H1 (cell line): ENCODE measurements at regions not wholly inside any gene's neighbourhood (a gene's known extent, or its start where the extent isn't known, plus 50 kb on each side); places are given as distances from the start of the nearest gene placed in this dataset.

Experiments
- CEBPB ChIP-seq: IDR thresholded peaks from 2 replicates; pipeline ENCODE4 v1.6.1; 2012; ENCODE audit warnings: low read depth, low read length
- CREB1 ChIP-seq: IDR thresholded peaks from 2 replicates; pipeline ENCODE4 v1.6.1; 2012; ENCODE audit warnings: inconsistent platforms
- CTCF ChIP-seq, 3 experiments: IDR thresholded peaks; 1 replicate in 2 of 3; 2 replicates in 1 of 3; pipeline versions ENCODE4 v1.5.1 to v1.6.1; 2011; ENCODE audit warnings: low read length in 3 of 3, mild to moderate bottlenecking in 3 of 3, inconsistent platforms in 2 of 3, low read depth in 1 of 3, moderate library complexity in 1 of 3; ENCODE audit not compliant: insufficient read depth in 1 of 3; ENCODE audit errors: control extremely low read depth in 1 of 3
- EZH2 ChIP-seq: fragments of 200-600 bp; sonication (generic); IDR thresholded peaks from 2 replicates; pipeline ENCODE4 v1.7.1; 2012; ENCODE audit warnings: low read depth, mild to moderate bottlenecking, moderate library complexity, low read length, inconsistent platforms; ENCODE audit not compliant: severe bottlenecking
- JUN ChIP-seq: IDR thresholded peaks from 2 replicates; pipeline ENCODE4 v1.6.1; 2011; ENCODE audit warnings: low read depth, mild to moderate bottlenecking, improper control_type of control experiment, low read length
- MAFK ChIP-seq: IDR thresholded peaks from 2 replicates; pipeline ENCODE4 v1.6.1; 2012; ENCODE audit warnings: low read depth, mild to moderate bottlenecking, improper control_type of control experiment, low read length
- POLR2A ChIP-seq, 2 experiments: IDR thresholded peaks; 1 replicate in 1 of 2; 2 replicates in 1 of 2; pipeline ENCODE4 v1.6.1; 2011; ENCODE audit warnings: low read depth in 2 of 2, low read length in 2 of 2, mild to moderate bottlenecking in 2 of 2; ENCODE audit errors: control extremely low read depth in 1 of 2
- POLR2AphosphoS5 ChIP-seq: IDR thresholded peaks from 2 replicates; pipeline ENCODE4 v1.6.1; 2011; ENCODE audit warnings: low read depth, low read length
- SIRT6 ChIP-seq: IDR thresholded peaks from one replicate; pipeline ENCODE4 v1.7.1; 2012; ENCODE audit warnings: low read length, inconsistent platforms
- SIX5 ChIP-seq: IDR thresholded peaks from 2 replicates; pipeline ENCODE4 v1.6.1; 2011; ENCODE audit warnings: mild to moderate bottlenecking, low read depth, low read length
- SP2 ChIP-seq: IDR thresholded peaks from 2 replicates; pipeline ENCODE4 v1.6.1; 2012; ENCODE audit warnings: mild to moderate bottlenecking, low read length, inconsistent platforms
- USF2 ChIP-seq: IDR thresholded peaks from 2 replicates; pipeline ENCODE4 v1.6.1; 2011; ENCODE audit warnings: low read length, improper control_type of control experiment
- ZNF274 ChIP-seq: IDR thresholded peaks from 2 replicates; pipeline ENCODE4 v1.7.0; 2012; ENCODE audit warnings: low read length, borderline replicate concordance; ENCODE audit errors: extremely low read depth
- TF ChIP-seq, protein P1 (sequence below): IDR thresholded peaks from 2 replicates; pipeline ENCODE4 v1.6.1; 2012; ENCODE audit warnings: inconsistent platforms

DNA sequence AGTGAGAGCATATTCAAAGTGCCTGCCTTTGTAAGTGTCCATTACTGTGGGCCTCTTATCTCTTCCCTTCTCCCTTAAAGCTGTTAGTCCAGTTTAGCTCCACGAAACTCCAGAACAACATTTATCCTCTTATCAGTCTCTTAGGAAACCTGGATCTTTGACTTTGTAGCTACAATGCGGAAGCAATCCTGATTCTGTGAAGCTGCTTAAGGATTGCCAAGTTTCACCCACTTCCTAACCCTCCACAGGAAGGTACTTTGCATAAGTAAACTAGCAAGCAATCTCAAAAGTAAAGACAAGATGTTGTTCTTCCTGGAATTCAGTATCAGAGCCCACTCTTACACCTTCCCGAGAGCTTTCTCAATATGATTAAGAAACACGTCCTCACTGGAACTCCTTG, 164.9 kb upstream of the USP25 start:
- TF ChIP-seq CTCF (IDR thresholded peaks at IDR 0.05; ENCODE audit: control extremely low read depth in 1 of 3, insufficient read depth in 1 of 3, low read depth in 1 of 3, low read length in 3 of 3) = no peak
- TF ChIP-seq ZNF274 = no peak
- no peak for TF ChIP-seq CEBPB
- TF ChIP-seq POLR2A (IDR thresholded peaks at IDR 0.05; ENCODE audit: control extremely low read depth in 1 of 2, low read depth in 2 of 2, low read length in 2 of 2) = no peak
- no peak for TF ChIP-seq POLR2AphosphoS5
- TF ChIP-seq EZH2 = no peak
- TF ChIP-seq USF2 = no peak
- no peak for TF ChIP-seq SIRT6
- no peak for TF ChIP-seq SIX5
- TF ChIP-seq JUN = no peak
- TF ChIP-seq, protein P1, sequence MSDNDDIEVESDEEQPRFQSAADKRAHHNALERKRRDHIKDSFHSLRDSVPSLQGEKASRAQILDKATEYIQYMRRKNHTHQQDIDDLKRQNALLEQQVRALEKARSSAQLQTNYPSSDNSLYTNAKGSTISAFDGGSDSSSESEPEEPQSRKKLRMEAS = no peak
- TF ChIP-seq SP2 = no peak
- no peak for TF ChIP-seq CREB1
- no peak for TF ChIP-seq MAFK
